Neural crest cell (in vitro differentiated cells): ENCODE measurements at regions not wholly inside any gene's neighbourhood (a gene's known extent, or its start where the extent isn't known, plus 50 kb on each side); places are given as distances from the start of the nearest gene placed in this dataset.
"Not testable (repeated sequence)": the region's sequence is repeated elsewhere in the genome, so short reads cannot be mapped to it uniquely, and the experiment has no call there.

Experiments used
- DNase-seq: peaks from one replicate; pipeline ENCODE4 v3.0.0; 2021; ENCODE audit warnings: low read depth, mixed read lengths, low spot score
- H3K27ac Mint-ChIP-seq: one replicate; pipeline ENCODE4 v1.8.0; 2021; ENCODE audit warnings: mild to moderate bottlenecking, mixed read lengths; ENCODE audit not compliant: unreplicated experiment
- H3K27me3 Mint-ChIP-seq: 2 replicates; pipeline ENCODE4 v1.8.0; 2021; ENCODE audit warnings: low read depth, mild to moderate bottlenecking, mixed read lengths
- H3K36me3 Mint-ChIP-seq: 2 replicates; pipeline ENCODE4 v1.8.0; 2021; ENCODE audit warnings: low read depth, mild to moderate bottlenecking, mixed read lengths
- H3K4me1 Mint-ChIP-seq: 2 replicates; pipeline ENCODE4 v1.8.0; 2021; ENCODE audit warnings: mixed read lengths
- H3K4me3 Mint-ChIP-seq: one replicate; pipeline ENCODE4 v1.8.0; 2021; ENCODE audit warnings: mild to moderate bottlenecking, mixed read lengths
- H3K9me3 Mint-ChIP-seq: 2 replicates; pipeline ENCODE4 v1.8.0; 2021; ENCODE audit warnings: mixed read lengths
- TF ChIP-seq, protein P1 (sequence below): fragments of 200-600 bp; sonication (generic); conservative IDR thresholded peaks from 2 replicates; pipeline ENCODE4 v1.5.0; 2021; ENCODE audit warnings: antibody characterized with exemption, mild to moderate bottlenecking

GRCh38 chr12:53870117-53870516, 68.5 kb upstream of the HOXC13 start:
- H3K27ac Mint-ChIP-seq = no peak overlapping the region
- H3K4me3 Mint-ChIP-seq = no peak overlapping the region
- TF ChIP-seq, protein P1, sequence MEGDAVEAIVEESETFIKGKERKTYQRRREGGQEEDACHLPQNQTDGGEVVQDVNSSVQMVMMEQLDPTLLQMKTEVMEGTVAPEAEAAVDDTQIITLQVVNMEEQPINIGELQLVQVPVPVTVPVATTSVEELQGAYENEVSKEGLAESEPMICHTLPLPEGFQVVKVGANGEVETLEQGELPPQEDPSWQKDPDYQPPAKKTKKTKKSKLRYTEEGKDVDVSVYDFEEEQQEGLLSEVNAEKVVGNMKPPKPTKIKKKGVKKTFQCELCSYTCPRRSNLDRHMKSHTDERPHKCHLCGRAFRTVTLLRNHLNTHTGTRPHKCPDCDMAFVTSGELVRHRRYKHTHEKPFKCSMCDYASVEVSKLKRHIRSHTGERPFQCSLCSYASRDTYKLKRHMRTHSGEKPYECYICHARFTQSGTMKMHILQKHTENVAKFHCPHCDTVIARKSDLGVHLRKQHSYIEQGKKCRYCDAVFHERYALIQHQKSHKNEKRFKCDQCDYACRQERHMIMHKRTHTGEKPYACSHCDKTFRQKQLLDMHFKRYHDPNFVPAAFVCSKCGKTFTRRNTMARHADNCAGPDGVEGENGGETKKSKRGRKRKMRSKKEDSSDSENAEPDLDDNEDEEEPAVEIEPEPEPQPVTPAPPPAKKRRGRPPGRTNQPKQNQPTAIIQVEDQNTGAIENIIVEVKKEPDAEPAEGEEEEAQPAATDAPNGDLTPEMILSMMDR = no peak
- peaks cover 72% of the 10 kb centered on the region for H3K27me3 Mint-ChIP-seq
- no peaks in the 10 kb centered on the region for H3K36me3 Mint-ChIP-seq
- DNase-seq = no peak
- no peaks in the 10 kb centered on the region for H3K4me1 Mint-ChIP-seq
- H3K9me3 Mint-ChIP-seq = no peaks in the 10 kb centered on the region

- Mint-ChIP-seq H3K4me1 (no peaks in the 10 kb centered on the region), H3K27ac (no peak overlapping the region), H3K27me3 (peaks cover 79% of the 10 kb centered on the region), H3K4me3 (no peak overlapping the region), H3K36me3 (no peaks in the 10 kb centered on the region), H3K9me3 (no peaks in the 10 kb centered on the region)
- TF ChIP-seq, protein P1 = no peak
- DNase-seq = no peak
Observed at GRCh38 chr12:53871367-53871766, 67.3 kb upstream of the HOXC13 start.

DNA sequence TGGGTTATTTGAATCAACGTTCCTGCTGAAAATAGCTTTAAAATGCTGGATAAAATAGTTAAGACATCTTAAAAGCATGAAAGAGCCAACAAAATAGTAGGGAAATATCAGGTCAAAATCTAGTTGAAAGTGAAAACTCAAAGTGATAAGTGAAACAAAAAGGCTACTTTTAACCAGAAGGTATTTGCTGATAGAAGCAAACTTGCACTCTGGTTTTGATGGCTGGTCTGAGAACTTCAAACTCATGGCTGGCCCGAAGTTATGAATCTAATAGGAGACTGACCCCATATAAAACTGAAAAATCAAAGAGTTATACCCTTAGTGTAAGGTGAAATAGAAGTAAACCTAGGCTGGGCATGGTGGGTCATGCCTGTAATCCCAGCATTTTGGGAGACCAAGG, 66.3 kb upstream of the HOXC13 start:
- TF ChIP-seq, protein P1 = no peak
- Mint-ChIP-seq H3K4me3 (no peak overlapping the region), H3K9me3 (no peaks in the 10 kb centered on the region), H3K27ac (no peak overlapping the region), H3K36me3 (no peaks in the 10 kb centered on the region), H3K4me1 (no peaks in the 10 kb centered on the region), H3K27me3 (peaks cover 88% of the 10 kb centered on the region)
- no peak for DNase-seq

GRCh38 chr12:53877961-53878360, 60.7 kb upstream of the HOXC13 start:
- not testable (repeated sequence) for H3K4me1 Mint-ChIP-seq, H3K27ac Mint-ChIP-seq, H3K4me3 Mint-ChIP-seq, H3K9me3 Mint-ChIP-seq, DNase-seq, H3K36me3 Mint-ChIP-seq
- peaks cover 82% of the 10 kb centered on the region for H3K27me3 Mint-ChIP-seq

GRCh38 chr12:53887006-53887405, 51.6 kb upstream of the HOXC13 start:
- Mint-ChIP-seq H3K4me1 (no peaks in the 10 kb centered on the region), H3K27me3 (peaks cover 98% of the 10 kb centered on the region), H3K4me3 (no peak overlapping the region), H3K27ac (no peak overlapping the region), H3K36me3 (no peaks in the 10 kb centered on the region), H3K9me3 (no peaks in the 10 kb centered on the region)
- TF ChIP-seq, protein P1 = no peak
- no peak for DNase-seq

DNA sequence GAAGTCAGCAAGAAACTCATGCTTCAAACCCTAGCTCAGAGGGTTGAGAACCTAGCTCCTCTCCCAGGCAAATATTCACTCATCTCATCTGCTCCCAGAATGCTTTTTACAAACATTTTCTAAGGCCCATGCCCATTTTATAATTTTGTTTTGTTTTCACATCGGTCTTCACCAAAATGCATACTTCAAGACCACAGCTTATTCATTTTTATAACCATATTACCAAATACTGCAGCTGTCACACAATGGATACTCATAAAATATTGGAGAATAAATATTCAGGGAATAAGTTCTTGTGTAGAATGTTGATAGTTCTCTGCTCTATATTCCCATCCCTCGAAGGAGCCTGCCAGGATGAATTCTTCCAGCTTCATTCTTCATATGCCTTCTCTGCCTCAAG, 50.8 kb upstream of the HOXC13 start:
- TF ChIP-seq, protein P1 = no peak
- DNase-seq = no peak
- no peak overlapping the region for H3K4me3 Mint-ChIP-seq
- H3K27me3 Mint-ChIP-seq = peaks cover 98% of the 10 kb centered on the region
- no peak overlapping the region for H3K27ac Mint-ChIP-seq
- no peaks in the 10 kb centered on the region for H3K36me3 Mint-ChIP-seq
- no peaks in the 10 kb centered on the region for H3K9me3 Mint-ChIP-seq
- H3K4me1 Mint-ChIP-seq = no peaks in the 10 kb centered on the region
